ENCODE measurements at regions not wholly inside any gene's neighbourhood (a gene's known extent, or its start where the extent isn't known, plus 50 kb on each side); places are given as distances from the start of the nearest gene placed in this dataset.

GRCh38 chr3:5489536-5489935 is 302.0 kb downstream of the EDEM1 start:
- TF ChIP-seq HMG20B (CRISPR knock-in tag; IDR thresholded peaks at IDR 0.05) (no peak), MAX (CRISPR knock-in tag; IDR thresholded peaks at IDR 0.05) (no peak), CBX1 (IDR thresholded peaks at IDR 0.05; ENCODE audit: low read depth) (no peak), MXD1 (CRISPR knock-in tag; IDR thresholded peaks at IDR 0.05; ENCODE audit: borderline replicate concordance, poor library complexity, severe bottlenecking) (no peak), MIER1 (IDR thresholded peaks at IDR 0.05; ENCODE audit: low read depth) (no peak), CREB3L1 (IDR thresholded peaks at IDR 0.05; ENCODE audit: borderline replicate concordance, low read depth) (no peak), SP1 (CRISPR knock-in tag; IDR thresholded peaks at IDR 0.05) (no peak)
- H3K4me2 ChIP-seq (ENCODE audit: insufficient read depth, low read length), result no peak overlapping the region
- CTCF ChIA-PET (ENCODE audit: low intra/inter-chr PET ratio), result no interaction called here
- POLR2A ChIA-PET, result no interaction called here
- no peak overlapping the region for H3K9ac ChIP-seq (ENCODE audit: insufficient read depth in 1 of 2, low read depth in 2 of 2, low read length in 2 of 2)
- in situ Hi-C loops (cut with MboI) (no loop called here), intact Hi-C loops (cut with micrococcal nuclease) (no loop called here)
- no peak overlapping the region for H3K4me3 ChIP-seq
- 29% methylated on average over 3 of the region's 3 CpGs for WGBS (ENCODE audit: insufficient coverage, low coverage, missing lambda C conversion rate)
- FAIRE-seq (no peak), ATAC-seq (no peak), DNase-seq (ENCODE audit: extremely low read depth in 1 of 4, low spot score in 3 of 4) (no peak)
- H2AFZ ChIP-seq (ENCODE audit: low read depth, low read length), result peak overlapping the region; percentile 44
- no peaks in the 10 kb centered on the region for H4K20me1 ChIP-seq (replicated peaks; ENCODE audit: control insufficient read depth, insufficient read depth, low read length)
- no peak overlapping the region for H3K27ac ChIP-seq (ENCODE audit: extremely low read depth, low read depth, low read length)
- no peaks in the 10 kb centered on the region for H3K36me3 ChIP-seq (ENCODE audit: control insufficient read depth, insufficient read depth, low read length)
- BruUV-seq (replicated peaks), result no TSS peak
- no peaks in the 10 kb centered on the region for H3K9me1 ChIP-seq (ENCODE audit: control insufficient read depth, insufficient read depth, low read length)
- H3K9me3 ChIP-seq (replicated peaks; ENCODE audit: control insufficient read depth, insufficient read depth, low read depth, low read length), result no peaks in the 10 kb centered on the region
- H3K4me1 ChIP-seq (replicated peaks in 1 of 2; ENCODE audit: control insufficient read depth in 2 of 2, insufficient read depth in 2 of 2, low read length in 2 of 2), result peaks cover 0 to 22% of the 10 kb centered on the region in 2 experiments; a peak in 3 of 5 replicates
- H3K27me3 ChIP-seq (ENCODE audit: control insufficient read depth in 2 of 2, insufficient read depth in 2 of 2, low read length in 2 of 2), result no peaks in the 10 kb centered on the region
- H3K79me2 ChIP-seq (ENCODE audit: control insufficient read depth, insufficient read depth, low read length), result no peaks in the 10 kb centered on the region
